PC-3 (cell line): ENCODE measurements at regions not wholly inside any gene's neighbourhood (a gene's known extent, or its start where the extent isn't known, plus 50 kb on each side); places are given as distances from the start of the nearest gene placed in this dataset.

Experiments used
- ATAC-seq: fragments of 200-7000 bp; cut with Tn5 transposase; 2 replicates; pipeline ENCODE4 v1.9.1; 2020; ENCODE audit warnings: mild to moderate bottlenecking, moderate library complexity
- BruUV-seq: library from RNA; stranded (reverse); fragments of 400-500 nt; replicated peaks from 2 replicates; lab custom pipeline; 2021; lab: Mats Ljungman, UMichigan
- CTCF ChIA-PET: fragments of 300-600 bp; sonication (Branson Sonifier 250); formaldehyde crosslinking; loops from one replicate; lab custom pipeline; 2022; ENCODE audit warnings: antibody characterized with exemption; lab: Charles Lee
- POLR2A ChIA-PET: fragments of 300-600 bp; sonication (Branson Sonifier 250); formaldehyde crosslinking; loops from one replicate; lab custom pipeline; 2022; ENCODE audit warnings: antibody characterized with exemption; ENCODE audit not compliant: unreplicated experiment; lab: Charles Lee
- DNase-seq: peaks from one replicate; pipeline ENCODE4 v3.0.0-alpha.2; 2015
- H2AFZ ChIP-seq: fragments of 300-600 bp; sonication (generic); 2 replicates; pipeline ENCODE4 v1.6.0; 2016; ENCODE audit warnings: antibody characterized with exemption, low read length
- H3F3A ChIP-seq: fragments of 300-600 bp; sonication (generic); one replicate; pipeline ENCODE4 v1.6.0; 2017; ENCODE audit warnings: antibody characterized with exemption, low read length, control low read depth, mild to moderate bottlenecking; ENCODE audit not compliant: unreplicated experiment
- H3K27ac ChIP-seq: fragments of 300-600 bp; sonication (generic); 2 replicates; pipeline ENCODE4 v1.5.1; 2016; ENCODE audit warnings: mild to moderate bottlenecking, low read length
- H3K27me3 ChIP-seq: fragments of 300-600 bp; sonication (generic); 2 replicates; pipeline ENCODE4 v1.6.1; 2016; ENCODE audit warnings: low read length, mixed read lengths
- H3K36me3 ChIP-seq: fragments of 300-600 bp; sonication (generic); 2 replicates; pipeline ENCODE4 v1.6.1; 2016; ENCODE audit warnings: low read depth, mixed run types, low read length, mixed read lengths
- H3K4me1 ChIP-seq: fragments of 300-600 bp; sonication (generic); 2 replicates; pipeline ENCODE4 v1.5.1; 2016; ENCODE audit warnings: low read length; ENCODE audit not compliant: insufficient read depth
- H3K4me2 ChIP-seq: fragments of 300-600 bp; sonication (generic); 2 replicates; pipeline ENCODE4 v1.6.0; 2016; ENCODE audit warnings: low read length
- H3K4me3 ChIP-seq: fragments of 300-600 bp; sonication (generic); 2 replicates; pipeline ENCODE4 v1.5.1; 2016; ENCODE audit warnings: mild to moderate bottlenecking, low read length, mixed read lengths
- H3K79me2 ChIP-seq: fragments of 300-600 bp; sonication (generic); 2 replicates; pipeline ENCODE4 v1.6.1; 2017; ENCODE audit warnings: low read length, mixed read lengths
- H3K9ac ChIP-seq: fragments of 300-600 bp; sonication (generic); 2 replicates; pipeline ENCODE4 v1.6.0; 2016; ENCODE audit warnings: mild to moderate bottlenecking, low read length
- H3K9me2 ChIP-seq: fragments of 300-600 bp; sonication (generic); replicated peaks from 2 replicates; pipeline ENCODE4 v1.6.1; 2016; ENCODE audit warnings: mixed run types, low read length, mixed read lengths
- H3K9me3 ChIP-seq: fragments of 300-600 bp; sonication (generic); 2 replicates; pipeline ENCODE4 v1.6.1; 2016; ENCODE audit warnings: low read length, mixed read lengths
- H4K20me1 ChIP-seq: fragments of 300-600 bp; sonication (generic); 2 replicates; pipeline ENCODE4 v1.6.1; 2016; ENCODE audit warnings: low read length, mixed read lengths
- EZH2 ChIP-seq: fragments of 300-600 bp; sonication (generic); IDR thresholded peaks from one replicate; pipeline ENCODE4 v1.6.1; 2017; ENCODE audit warnings: antibody characterized with exemption, mild to moderate bottlenecking, low read length; ENCODE audit not compliant: unreplicated experiment
- EZH2phosphoT487 ChIP-seq: fragments of 300-600 bp; sonication (generic); IDR thresholded peaks from 2 replicates; pipeline ENCODE4 v1.6.1; 2018; ENCODE audit warnings: mild to moderate bottlenecking, antibody characterized with exemption, low read length, borderline replicate concordance
- intact Hi-C: fragments of 100-400 bp; cut with micrococcal nuclease; formaldehyde crosslinking; loops from 2 replicates; pipeline ENCODE4 v1.9.0; 2023
- TF ChIP-seq, protein P1 (sequence below): fragments of 300-600 bp; sonication (generic); conservative IDR thresholded peaks from 2 replicates; pipeline ENCODE4 v1.5.1; 2017; ENCODE audit warnings: antibody characterized with exemption, low read depth, mild to moderate bottlenecking, low read length

GRCh38 chr1:36693161-36693525 is 210.4 kb upstream of the CSF3R start:
- H3K4me2 ChIP-seq: no peak overlapping the region
- no peaks in the 10 kb centered on the region for H3K36me3 ChIP-seq
- no peaks in the 10 kb centered on the region for H3F3A ChIP-seq
- BruUV-seq: no TSS peak
- POLR2A ChIA-PET: no interaction called here
- CTCF ChIA-PET: no interaction called here
- no peaks in the 10 kb centered on the region for H3K9me3 ChIP-seq
- H3K4me1 ChIP-seq: no peaks in the 10 kb centered on the region; the same call in 1 of the 2 replicates
- H3K9me2 ChIP-seq: no peaks in the 10 kb centered on the region
- H4K20me1 ChIP-seq: no peaks in the 10 kb centered on the region
- H3K79me2 ChIP-seq: no peaks in the 10 kb centered on the region
- H2AFZ ChIP-seq: no peak overlapping the region
- H3K27ac ChIP-seq: no peak overlapping the region
- peaks cover 60% of the 10 kb centered on the region for H3K27me3 ChIP-seq
- intact Hi-C loops: no loop called here
- H3K4me3 ChIP-seq: no peak overlapping the region
- ATAC-seq (no peak), DNase-seq (no peak)
- TF ChIP-seq, protein P1, sequence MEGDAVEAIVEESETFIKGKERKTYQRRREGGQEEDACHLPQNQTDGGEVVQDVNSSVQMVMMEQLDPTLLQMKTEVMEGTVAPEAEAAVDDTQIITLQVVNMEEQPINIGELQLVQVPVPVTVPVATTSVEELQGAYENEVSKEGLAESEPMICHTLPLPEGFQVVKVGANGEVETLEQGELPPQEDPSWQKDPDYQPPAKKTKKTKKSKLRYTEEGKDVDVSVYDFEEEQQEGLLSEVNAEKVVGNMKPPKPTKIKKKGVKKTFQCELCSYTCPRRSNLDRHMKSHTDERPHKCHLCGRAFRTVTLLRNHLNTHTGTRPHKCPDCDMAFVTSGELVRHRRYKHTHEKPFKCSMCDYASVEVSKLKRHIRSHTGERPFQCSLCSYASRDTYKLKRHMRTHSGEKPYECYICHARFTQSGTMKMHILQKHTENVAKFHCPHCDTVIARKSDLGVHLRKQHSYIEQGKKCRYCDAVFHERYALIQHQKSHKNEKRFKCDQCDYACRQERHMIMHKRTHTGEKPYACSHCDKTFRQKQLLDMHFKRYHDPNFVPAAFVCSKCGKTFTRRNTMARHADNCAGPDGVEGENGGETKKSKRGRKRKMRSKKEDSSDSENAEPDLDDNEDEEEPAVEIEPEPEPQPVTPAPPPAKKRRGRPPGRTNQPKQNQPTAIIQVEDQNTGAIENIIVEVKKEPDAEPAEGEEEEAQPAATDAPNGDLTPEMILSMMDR: no peak
- TF ChIP-seq EZH2 (no peak), EZH2phosphoT487 (no peak)
- no peak overlapping the region for H3K9ac ChIP-seq

DNA sequence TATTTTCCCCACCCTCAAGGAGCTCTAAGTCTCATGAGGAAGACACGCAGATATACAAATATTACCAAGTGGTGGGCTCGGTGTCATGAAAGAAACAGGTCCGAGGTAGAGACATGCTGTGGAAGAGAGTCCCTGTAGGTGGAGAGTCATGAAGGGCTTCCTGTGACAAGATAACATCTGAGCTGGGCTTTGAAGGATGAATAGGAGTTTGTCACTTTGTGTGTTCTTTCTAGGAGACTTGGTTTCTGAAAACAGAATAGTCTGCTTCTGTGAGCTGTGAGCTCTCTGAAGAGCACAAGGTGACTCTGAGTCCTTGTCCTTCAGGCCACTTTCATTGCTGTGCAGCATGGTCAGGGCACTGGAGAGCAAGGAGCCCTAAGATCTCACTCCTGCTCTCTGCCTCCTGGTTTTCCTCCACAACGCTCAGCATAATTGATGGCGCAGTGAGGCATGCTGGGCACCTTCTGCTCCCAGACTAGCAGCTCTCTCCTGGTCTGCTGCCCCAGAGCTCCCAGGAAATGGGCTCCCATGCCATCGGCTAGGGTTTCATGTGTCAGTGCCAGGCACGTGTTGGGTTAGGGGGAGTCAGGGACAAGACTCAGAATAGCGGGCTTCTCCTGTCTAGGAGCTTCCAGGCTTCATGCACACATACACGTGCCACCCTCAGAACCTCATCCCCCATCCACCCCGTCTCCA is 209.9 kb upstream of the CSF3R start:
- POLR2A ChIA-PET: no interaction called here
- DNase-seq (no peak), ATAC-seq (no peak)
- Histone ChIP-seq H3K27me3 (peaks cover 60% of the 10 kb centered on the region), H3K4me3 (no peak overlapping the region), H3K79me2 (no peaks in the 10 kb centered on the region), H3K9me3 (no peaks in the 10 kb centered on the region), H3K27ac (no peak overlapping the region), H3K9ac (no peak overlapping the region), H3K9me2 (no peaks in the 10 kb centered on the region), H3K4me1 (no peaks in the 10 kb centered on the region; the same call in 1 of the 2 replicates), H3K36me3 (no peaks in the 10 kb centered on the region), H2AFZ (no peak overlapping the region), H4K20me1 (no peaks in the 10 kb centered on the region), H3F3A (no peaks in the 10 kb centered on the region), H3K4me2 (no peak overlapping the region)
- TF ChIP-seq EZH2phosphoT487 (no peak), EZH2 (no peak)
- TF ChIP-seq, protein P1: no peak
- intact Hi-C loops: no loop called here
- CTCF ChIA-PET: no interaction called here
- BruUV-seq: no TSS peak

- ChIA-PET POLR2A (no interaction called here), CTCF (no interaction called here)
- Histone ChIP-seq H3K79me2 (no peaks in the 10 kb centered on the region), H3K4me3 (no peak overlapping the region), H2AFZ (no peak overlapping the region), H3K4me2 (no peak overlapping the region), H3K27ac (no peak overlapping the region), H3K4me1 (no peaks in the 10 kb centered on the region; the same call in 1 of the 2 replicates), H3K27me3 (peaks cover 55% of the 10 kb centered on the region), H3K36me3 (no peaks in the 10 kb centered on the region), H3K9me3 (no peaks in the 10 kb centered on the region), H4K20me1 (no peaks in the 10 kb centered on the region), H3F3A (no peaks in the 10 kb centered on the region), H3K9ac (no peak overlapping the region), H3K9me2 (no peaks in the 10 kb centered on the region)
- DNase-seq (peak; percentile 71), ATAC-seq (peak; percentile 64)
- intact Hi-C loops: no loop called here
- BruUV-seq: no TSS peak
- no peak for TF ChIP-seq EZH2phosphoT487
- no peak for TF ChIP-seq EZH2
- TF ChIP-seq, protein P1: no peak
Measured at GRCh38 chr1:36691374-36691773, 208.7 kb upstream of the CSF3R start.
